Non-pigmented ciliary epithelial cell (primary cell): ENCODE measurements at regions not wholly inside any gene's neighbourhood (a gene's known extent, or its start where the extent isn't known, plus 50 kb on each side); places are given as distances from the start of the nearest gene placed in this dataset.
"Not testable (repeated sequence)": the region's sequence is repeated elsewhere in the genome, so short reads cannot be mapped to it uniquely, and the experiment has no call there.

Experiments
- DNase-seq: peaks from one replicate; pipeline ENCODE4 v3.0.0-alpha.2; 2010; ENCODE audit warnings: low read depth

GRCh38 chr2:64918220-64918886, 70.8 kb upstream of the SLC1A4 start:
- no peak for DNase-seq

GRCh38 chr2:64919261-64919660, 69.9 kb upstream of the SLC1A4 start:
- DNase-seq: no peak

- no peak for DNase-seq
These were observed 66.5 kb upstream of the SLC1A4 start for GRCh38 chr2:64922482-64923384.

GRCh38 chr2:64923385-64923710, 65.9 kb upstream of the SLC1A4 start:
- DNase-seq: no peak

- no peak for DNase-seq
These were observed 64.8 kb upstream of the SLC1A4 start for GRCh38 chr2:64924170-64924934.

GRCh38 chr2:64925930-64926722, 63.1 kb upstream of the SLC1A4 start:
- DNase-seq: not testable (repeated sequence)

- no peak for DNase-seq
These were observed 60.4 kb upstream of the SLC1A4 start for GRCh38 chr2:64928813-64929212.

- DNase-seq: no peak
These were observed 59.9 kb upstream of the SLC1A4 start for GRCh38 chr2:64929333-64929732.

- no peak for DNase-seq
These were observed 58.9 kb upstream of the SLC1A4 start for GRCh38 chr2:64930258-64930671.

GRCh38 chr2:64931246-64932115, 57.7 kb upstream of the SLC1A4 start:
- DNase-seq: no peak

GRCh38 chr2:64932116-64932370, 57.2 kb upstream of the SLC1A4 start:
- DNase-seq: no peak

- DNase-seq: no peak
These were observed 56.6 kb upstream of the SLC1A4 start for GRCh38 chr2:64932371-64933216.

- DNase-seq: no peak
These were observed 54.7 kb upstream of the SLC1A4 start for GRCh38 chr2:64934530-64934929.

GRCh38 chr2:64936809-64937208, 52.4 kb upstream of the SLC1A4 start:
- no peak for DNase-seq

GRCh38 chr2:64937314-64937686, 51.9 kb upstream of the SLC1A4 start:
- DNase-seq: not testable (repeated sequence)

- DNase-seq: no peak
These were observed 51.3 kb upstream of the SLC1A4 start for GRCh38 chr2:64937687-64938491.

- no peak for DNase-seq
These were observed 50.5 kb upstream of the SLC1A4 start for GRCh38 chr2:64938607-64939285.

- no peak for DNase-seq
These were observed 49.8 kb upstream of the SLC1A4 start for GRCh38 chr2:64939332-64939917.
